SK-N-SH (cell line): ENCODE measurements at regions not wholly inside any gene's neighbourhood (a gene's known extent, or its start where the extent isn't known, plus 50 kb on each side); places are given as distances from the start of the nearest gene placed in this dataset.

Source experiments
- CTCF ChIA-PET: fragments of 300-600, 350-600 bp; formaldehyde crosslinking; extraction: SDS; loops from one replicate; lab custom pipeline; 2021; lab: Yijun Ruan, JAX
- POLR2A ChIA-PET: fragments of 350-600 bp; sonication (Branson Sonifier 250); formaldehyde crosslinking; extraction: SDS; loops from one replicate; lab custom pipeline; 2020; ENCODE audit warnings: antibody characterized with exemption, inconsistent platforms; lab: Yijun Ruan, JAX
- DNase-seq: peaks from one replicate; pipeline ENCODE4 v3.0.0; 2012
- H2AFZ ChIP-seq: fragments of 200-600 bp; sonication (generic); 2 replicates; pipeline ENCODE4 v1.8.1; 2016; ENCODE audit warnings: antibody characterized with exemption, mild to moderate bottlenecking, low read depth
- H3F3A ChIP-seq: fragments of 200-600 bp; sonication (generic); replicated peaks from 2 replicates; pipeline ENCODE3; 2016; ENCODE audit warnings: antibody characterized with exemption, mild to moderate bottlenecking; ENCODE audit not compliant: insufficient read depth
- H3K27ac ChIP-seq, 2 experiments: fragments of 200-500 bp in 1 of 2; fragments of 200-600 bp in 1 of 2; sonication (Bioruptor generic) in 1 of 2; sonication (generic), shearing (Covaris generic) in 1 of 2; 2 replicates each; pipeline versions ENCODE4 v1.5.1 to v1.6.1; 2014 to 2016; ENCODE audit warnings: low read depth in 2 of 2, inconsistent platforms in 1 of 2, low read length in 1 of 2, mild to moderate bottlenecking in 1 of 2, mixed read lengths in 1 of 2
- H3K27me3 ChIP-seq: fragments of 200-600 bp; sonication (generic), shearing (Covaris generic); 2 replicates; pipeline ENCODE4 v1.6.1; 2016; ENCODE audit warnings: mixed run types; ENCODE audit not compliant: insufficient read depth
- H3K36me3 ChIP-seq, 2 experiments: fragments of 200-500 bp in 1 of 2; fragments of 200-600 bp in 1 of 2; sonication (Bioruptor generic) in 1 of 2; sonication (generic) in 1 of 2; replicated peaks in 1 of 2; 2 replicates each; pipeline versions ENCODE3 to v1.5.1; 2014 to 2016; ENCODE audit warnings: low read length in 1 of 2, mild to moderate bottlenecking in 1 of 2; ENCODE audit not compliant: insufficient read depth in 2 of 2, control insufficient read depth in 1 of 2
- H3K4me1 ChIP-seq, 2 experiments: fragments of 200-500 bp in 1 of 2; fragments of 200-600 bp in 1 of 2; sonication (Bioruptor generic) in 1 of 2; sonication (generic), shearing (Covaris generic) in 1 of 2; 2 replicates each; pipeline versions ENCODE4 v1.5.1 to v1.6.1; 2014 to 2016; ENCODE audit warnings: low read depth in 1 of 2, low read length in 1 of 2, mixed run types in 1 of 2; ENCODE audit not compliant: insufficient read depth in 2 of 2, control insufficient read depth in 1 of 2
- H3K4me2 ChIP-seq: fragments of 200-600 bp; sonication (generic), shearing (Covaris generic); 2 replicates; pipeline ENCODE4 v1.6.1; 2017; ENCODE audit warnings: mixed run types
- H3K4me3 ChIP-seq, 2 experiments: fragments of 200-500 bp in 1 of 2; fragments of 200-600 bp in 1 of 2; sonication (Bioruptor generic) in 1 of 2; sonication (generic), shearing (Covaris generic) in 1 of 2; 2 replicates each; pipeline versions ENCODE4 v1.5.1 to v1.8.1; 2014 to 2016; ENCODE audit warnings: low read depth in 2 of 2, inconsistent platforms in 1 of 2, low read length in 1 of 2, mild to moderate bottlenecking in 1 of 2, mixed read lengths in 1 of 2, moderate library complexity in 1 of 2
- H3K79me2 ChIP-seq: fragments of 200-600 bp; sonication (generic); 2 replicates; pipeline ENCODE4 v1.8.1; 2017; ENCODE audit warnings: mild to moderate bottlenecking; ENCODE audit not compliant: insufficient read depth
- H3K9ac ChIP-seq: fragments of 200-600 bp; sonication (generic); 2 replicates; pipeline ENCODE4 v1.6.1; 2017; ENCODE audit warnings: mixed run types
- H3K9me2 ChIP-seq: fragments of 200-600 bp; sonication (generic); 2 replicates; pipeline ENCODE4 v1.6.1; 2017; ENCODE audit warnings: mixed run types
- H3K9me3 ChIP-seq: fragments of 200-600 bp; sonication (generic); 2 replicates; pipeline ENCODE4 v1.6.1; 2017; ENCODE audit warnings: mixed run types, mild to moderate bottlenecking, moderate library complexity
- H4K20me1 ChIP-seq: fragments of 200-600 bp; sonication (generic); 2 replicates; pipeline ENCODE4 v1.6.1; 2017; ENCODE audit warnings: mild to moderate bottlenecking, mixed run types; ENCODE audit not compliant: insufficient read depth
- FOXJ3 ChIP-seq: sonication (generic); formaldehyde crosslinking; IDR thresholded peaks from 2 replicates; pipeline ENCODE4 v1.5.1; 2020; ENCODE audit warnings: mild to moderate bottlenecking, missing genetic modification reagents
- FOXM1 ChIP-seq: IDR thresholded peaks from 2 replicates; pipeline ENCODE4 v1.4.0; 2012; ENCODE audit warnings: low read depth, mild to moderate bottlenecking
- MXI1 ChIP-seq: IDR thresholded peaks from 2 replicates; pipeline ENCODE4 v1.6.1; 2012; ENCODE audit warnings: mild to moderate bottlenecking, low read depth, low read length, improper control_type of control experiment
- RXRA ChIP-seq: IDR thresholded peaks from 2 replicates; pipeline ENCODE4 v1.4.0; 2012; ENCODE audit warnings: low read depth, mild to moderate bottlenecking, borderline replicate concordance
- SMC3 ChIP-seq: IDR thresholded peaks from 2 replicates; pipeline ENCODE4 v1.6.1; 2012; ENCODE audit warnings: low read depth, low read length, improper control_type of control experiment
- TAF1 ChIP-seq: IDR thresholded peaks from 2 replicates; pipeline ENCODE4 v1.6.1; 2012; ENCODE audit warnings: low read depth, mild to moderate bottlenecking, low read length, moderate library complexity, borderline replicate concordance
- TCF12 ChIP-seq: IDR thresholded peaks from 2 replicates; pipeline ENCODE4 v1.4.0; 2012
- TEAD4 ChIP-seq: IDR thresholded peaks from 2 replicates; pipeline ENCODE4 v1.4.0; 2012; ENCODE audit warnings: mild to moderate bottlenecking, borderline replicate concordance; ENCODE audit not compliant: insufficient read depth
- YY1 ChIP-seq: IDR thresholded peaks from 2 replicates; pipeline ENCODE4 v1.4.0; 2012; ENCODE audit warnings: low read depth, mild to moderate bottlenecking
- WGBS: methylation state at CpG from one replicate; pipeline ENCODE4 v1.1.6; 2017; ENCODE audit warnings: low lambda C conversion rate; 5-methylcytosine and 5-hydroxymethylcytosine counted together
- TF ChIP-seq, protein P1 (sequence below): IDR thresholded peaks from 2 replicates; pipeline ENCODE4 v1.4.0; 2012; ENCODE audit warnings: low read depth
- TF ChIP-seq, protein P2 (sequence below): IDR thresholded peaks from 2 replicates; pipeline ENCODE4 v1.4.0; 2012; ENCODE audit warnings: low read depth, borderline replicate concordance
- TF ChIP-seq, protein P3 (sequence below): IDR thresholded peaks from 2 replicates; pipeline ENCODE4 v1.4.0; 2012; ENCODE audit warnings: low read depth, borderline replicate concordance
- TF ChIP-seq, protein P4 (sequence below): fragments of 150-350 bp; IDR thresholded peaks from 2 replicates; pipeline ENCODE4 v1.6.1; 2017; ENCODE audit warnings: antibody characterized with exemption, low read length, low read depth, borderline replicate concordance

DNA sequence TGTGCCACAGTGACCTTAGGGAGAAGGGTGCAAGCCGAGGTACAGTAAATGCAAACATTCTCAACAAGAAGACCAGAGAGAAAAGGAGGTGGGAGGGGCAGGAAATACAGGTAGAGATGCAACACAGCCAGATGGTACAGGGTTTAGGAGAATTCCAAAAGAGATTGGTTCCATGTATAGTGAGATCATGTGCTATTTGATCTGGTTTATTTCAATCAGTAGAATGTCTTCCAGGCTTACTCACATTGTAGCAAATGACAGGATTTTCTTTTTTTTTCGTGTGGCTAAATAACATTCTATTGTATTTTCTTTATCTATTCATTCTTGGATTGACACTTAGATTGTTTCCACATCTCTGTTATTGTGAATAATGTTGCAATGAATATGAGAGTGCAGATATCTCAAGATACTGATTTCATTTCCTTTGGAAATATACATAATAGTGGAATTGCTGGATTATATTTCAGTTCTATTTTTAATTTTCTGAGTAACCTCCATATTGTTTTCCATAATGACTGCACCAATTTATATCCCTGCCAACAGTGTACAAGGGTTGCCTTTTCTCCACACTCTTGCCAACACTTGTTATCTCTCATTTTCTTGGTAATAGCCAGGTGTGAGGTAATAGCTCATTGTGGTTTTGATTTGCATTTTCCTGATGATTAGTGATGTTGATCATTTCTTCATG is 107.8 kb upstream of the GAS1 start (continued):
- TF ChIP-seq, protein P1, sequence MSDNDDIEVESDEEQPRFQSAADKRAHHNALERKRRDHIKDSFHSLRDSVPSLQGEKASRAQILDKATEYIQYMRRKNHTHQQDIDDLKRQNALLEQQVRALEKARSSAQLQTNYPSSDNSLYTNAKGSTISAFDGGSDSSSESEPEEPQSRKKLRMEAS: no peak
- 0 out of 2 replicates have a peak, but pooled peaks have one; percentile 40 for TF ChIP-seq FOXM1
- peak; percentile 75 for TF ChIP-seq TCF12
- no peak for TF ChIP-seq SMC3

DNA sequence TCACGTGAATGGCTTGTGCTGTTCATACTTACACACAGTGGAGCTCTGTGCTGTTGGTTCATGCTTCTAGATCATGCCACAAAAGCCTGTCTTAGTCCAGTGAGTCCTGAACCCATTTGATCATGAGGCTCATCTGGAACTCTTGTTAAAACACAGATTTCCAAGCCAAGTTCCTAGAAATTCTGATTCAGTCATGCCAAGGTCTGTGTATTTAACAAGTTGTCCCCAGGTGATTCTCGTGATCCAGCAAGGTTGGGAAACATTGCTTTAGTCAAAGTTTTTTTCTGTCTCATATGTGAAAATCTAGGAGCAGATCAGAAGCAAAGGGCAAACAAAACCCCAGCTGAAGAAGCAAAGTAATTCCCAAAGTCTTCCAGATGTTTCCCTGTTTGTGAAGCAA is 112.5 kb upstream of the GAS1 start:
- Histone ChIP-seq H3K27ac (no peak overlapping the region), H3K4me3 (no peak overlapping the region), H3K4me1 (peaks cover 0 to 2% of the 10 kb centered on the region in 2 experiments; a peak in 1 of 4 replicates), H3F3A (peaks cover 8% of the 10 kb centered on the region), H4K20me1 (no peaks in the 10 kb centered on the region), H3K9me3 (no peaks in the 10 kb centered on the region), H2AFZ (no peak overlapping the region), H3K79me2 (no peaks in the 10 kb centered on the region), H3K36me3 (no peaks in the 10 kb centered on the region), H3K9me2 (no peaks in the 10 kb centered on the region), H3K27me3 (no peaks in the 10 kb centered on the region), H3K9ac (no peak overlapping the region), H3K4me2 (no peak overlapping the region)
- no peak for TF ChIP-seq TEAD4
- TF ChIP-seq, protein P2, sequence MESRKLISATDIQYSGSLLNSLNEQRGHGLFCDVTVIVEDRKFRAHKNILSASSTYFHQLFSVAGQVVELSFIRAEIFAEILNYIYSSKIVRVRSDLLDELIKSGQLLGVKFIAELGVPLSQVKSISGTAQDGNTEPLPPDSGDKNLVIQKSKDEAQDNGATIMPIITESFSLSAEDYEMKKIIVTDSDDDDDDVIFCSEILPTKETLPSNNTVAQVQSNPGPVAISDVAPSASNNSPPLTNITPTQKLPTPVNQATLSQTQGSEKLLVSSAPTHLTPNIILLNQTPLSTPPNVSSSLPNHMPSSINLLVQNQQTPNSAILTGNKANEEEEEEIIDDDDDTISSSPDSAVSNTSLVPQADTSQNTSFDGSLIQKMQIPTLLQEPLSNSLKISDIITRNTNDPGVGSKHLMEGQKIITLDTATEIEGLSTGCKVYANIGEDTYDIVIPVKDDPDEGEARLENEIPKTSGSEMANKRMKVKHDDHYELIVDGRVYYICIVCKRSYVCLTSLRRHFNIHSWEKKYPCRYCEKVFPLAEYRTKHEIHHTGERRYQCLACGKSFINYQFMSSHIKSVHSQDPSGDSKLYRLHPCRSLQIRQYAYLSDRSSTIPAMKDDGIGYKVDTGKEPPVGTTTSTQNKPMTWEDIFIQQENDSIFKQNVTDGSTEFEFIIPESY: no peak
- TF ChIP-seq, protein P3, sequence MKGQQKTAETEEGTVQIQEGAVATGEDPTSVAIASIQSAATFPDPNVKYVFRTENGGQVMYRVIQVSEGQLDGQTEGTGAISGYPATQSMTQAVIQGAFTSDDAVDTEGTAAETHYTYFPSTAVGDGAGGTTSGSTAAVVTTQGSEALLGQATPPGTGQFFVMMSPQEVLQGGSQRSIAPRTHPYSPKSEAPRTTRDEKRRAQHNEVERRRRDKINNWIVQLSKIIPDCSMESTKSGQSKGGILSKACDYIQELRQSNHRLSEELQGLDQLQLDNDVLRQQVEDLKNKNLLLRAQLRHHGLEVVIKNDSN: no peak
- TF ChIP-seq, protein P1: no peak
- no peak for DNase-seq
- CTCF ChIA-PET: no interaction called here
- 85% methylated on average over 2 of the region's 2 CpGs for WGBS
- POLR2A ChIA-PET: no interaction called here

DNA sequence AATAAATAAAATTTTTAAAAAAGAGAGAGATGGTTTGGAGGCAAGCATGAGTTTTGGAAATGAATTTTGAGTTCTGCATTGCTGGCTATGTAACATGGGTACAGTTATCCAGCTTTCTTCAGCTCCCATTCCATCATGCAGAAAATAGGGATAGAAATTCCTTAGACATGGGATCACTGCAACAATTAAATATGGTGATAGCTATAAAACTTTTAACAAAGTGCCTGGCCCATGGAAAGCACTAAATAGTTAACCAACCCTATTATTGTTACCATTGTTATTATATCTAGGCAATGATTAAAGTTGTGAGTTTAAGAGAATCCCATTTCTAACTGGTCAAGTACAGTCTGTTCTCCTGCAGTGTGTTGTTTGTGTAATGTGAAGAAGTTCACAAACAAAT is 115.4 kb upstream of the GAS1 start:
- H3K9me3 ChIP-seq: no peaks in the 10 kb centered on the region
- no peak overlapping the region for H3K4me2 ChIP-seq
- H2AFZ ChIP-seq: no peak overlapping the region
- no peak for DNase-seq
- no peak overlapping the region for H3K9ac ChIP-seq
- no peaks in the 10 kb centered on the region for H3K36me3 ChIP-seq
- no peaks in the 10 kb centered on the region for H3K27me3 ChIP-seq
- no peaks in the 10 kb centered on the region for H4K20me1 ChIP-seq
- H3K4me1 ChIP-seq: no peaks in the 10 kb centered on the region
- ChIA-PET CTCF (no interaction called here), POLR2A (no interaction called here)
- peak overlapping the region in 1 of 2 experiments; percentile 40; a peak in 1 of 4 replicates for H3K27ac ChIP-seq
- no peak overlapping the region for H3K4me3 ChIP-seq
- no peaks in the 10 kb centered on the region for H3K9me2 ChIP-seq
- TF ChIP-seq MXI1 (no peak), RXRA (no peak), YY1 (no peak), FOXJ3 (no peak), TAF1 (no peak)
- TF ChIP-seq, protein P4, sequence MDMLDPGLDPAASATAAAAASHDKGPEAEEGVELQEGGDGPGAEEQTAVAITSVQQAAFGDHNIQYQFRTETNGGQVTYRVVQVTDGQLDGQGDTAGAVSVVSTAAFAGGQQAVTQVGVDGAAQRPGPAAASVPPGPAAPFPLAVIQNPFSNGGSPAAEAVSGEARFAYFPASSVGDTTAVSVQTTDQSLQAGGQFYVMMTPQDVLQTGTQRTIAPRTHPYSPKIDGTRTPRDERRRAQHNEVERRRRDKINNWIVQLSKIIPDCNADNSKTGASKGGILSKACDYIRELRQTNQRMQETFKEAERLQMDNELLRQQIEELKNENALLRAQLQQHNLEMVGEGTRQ: no peak
- TF ChIP-seq, protein P3: no peak
- TF ChIP-seq, protein P2: no peak
- TF ChIP-seq, all 33 proteins: peak for 0
- Histone ChIP-seq H3F3A (no peaks in the 10 kb centered on the region), H3K79me2 (no peaks in the 10 kb centered on the region)
